ENCODE measurements at regions not wholly inside any gene's neighbourhood (a gene's known extent, or its start where the extent isn't known, plus 50 kb on each side); places are given as distances from the start of the nearest gene placed in this dataset.
A peak's percentile ranks its signal among the peaks of the same experiment; 100 is the strongest.
"Not testable (repeated sequence)": the region's sequence is repeated elsewhere in the genome, so short reads cannot be mapped to it uniquely, and the experiment has no call there.

- no peak for DNase-seq (ENCODE audit: low read depth in 1 of 2, low spot score in 1 of 2)
These were observed 159.6 kb upstream of the KLF3 start for GRCh38 chr4:38504396-38504715.

GRCh38 chr4:38509551-38509950 is 154.4 kb upstream of the KLF3 start:
- DNase-seq (ENCODE audit: low read depth in 1 of 2, low spot score in 1 of 2), result peak in 1 of 2 donors; percentile 29

- DNase-seq (ENCODE audit: low read depth in 1 of 2, low spot score in 1 of 2), result no peak
These were observed 153.8 kb upstream of the KLF3 start for GRCh38 chr4:38510201-38510600.

- DNase-seq (ENCODE audit: low read depth in 1 of 2, low spot score in 1 of 2), result no peak
These were observed 152.3 kb upstream of the KLF3 start for GRCh38 chr4:38511702-38512101.

- DNase-seq (ENCODE audit: low read depth in 1 of 2, low spot score in 1 of 2), result no peak
These were observed 151.2 kb upstream of the KLF3 start for GRCh38 chr4:38512840-38513239.

- no peak for DNase-seq (ENCODE audit: low read depth in 1 of 2, low spot score in 1 of 2)
These were observed 149.4 kb upstream of the KLF3 start for GRCh38 chr4:38514465-38515146.

GRCh38 chr4:38516190-38516589 is 147.8 kb upstream of the KLF3 start:
- DNase-seq (ENCODE audit: low read depth in 1 of 2, low spot score in 1 of 2), result no peak

- no peak for DNase-seq (ENCODE audit: low read depth in 1 of 2, low spot score in 1 of 2)
These were observed 144.3 kb upstream of the KLF3 start for GRCh38 chr4:38519666-38520065.

GRCh38 chr4:38523054-38523453 is 140.9 kb upstream of the KLF3 start:
- no peak for DNase-seq (ENCODE audit: low read depth in 1 of 2, low spot score in 1 of 2)

GRCh38 chr4:38523524-38524448 is 140.2 kb upstream of the KLF3 start:
- DNase-seq (ENCODE audit: low read depth in 1 of 2, low spot score in 1 of 2), result peak in 1 of 2 donors; percentile 40

- no peak for DNase-seq (ENCODE audit: low read depth in 1 of 2, low spot score in 1 of 2)
These were observed 137.6 kb upstream of the KLF3 start for GRCh38 chr4:38526412-38526811.

- peak; percentile 17 to 30 for DNase-seq (ENCODE audit: low read depth in 1 of 2, low spot score in 1 of 2)
These were observed 134.5 kb upstream of the KLF3 start for GRCh38 chr4:38529189-38530115.

GRCh38 chr4:38530486-38530885 is 133.5 kb upstream of the KLF3 start:
- DNase-seq (ENCODE audit: low read depth in 1 of 2, low spot score in 1 of 2), result no peak

GRCh38 chr4:38531141-38531727 is 132.8 kb upstream of the KLF3 start:
- DNase-seq (ENCODE audit: low read depth in 1 of 2, low spot score in 1 of 2), result no peak

- DNase-seq (ENCODE audit: low read depth in 1 of 2, low spot score in 1 of 2), result no peak
These were observed 131.0 kb upstream of the KLF3 start for GRCh38 chr4:38532908-38533499.

GRCh38 chr4:38534344-38535045 is 129.5 kb upstream of the KLF3 start:
- DNase-seq (ENCODE audit: low read depth in 1 of 2, low spot score in 1 of 2), result no peak

- DNase-seq (ENCODE audit: low read depth in 1 of 2, low spot score in 1 of 2), result not testable (repeated sequence)
These were observed 128.9 kb upstream of the KLF3 start for GRCh38 chr4:38535071-38535470.

GRCh38 chr4:38535717-38536116 is 128.3 kb upstream of the KLF3 start:
- no peak for DNase-seq (ENCODE audit: low read depth in 1 of 2, low spot score in 1 of 2)

GRCh38 chr4:38536716-38537115 is 127.3 kb upstream of the KLF3 start:
- DNase-seq (ENCODE audit: low read depth in 1 of 2, low spot score in 1 of 2), result no peak

GRCh38 chr4:38537666-38538065 is 126.3 kb upstream of the KLF3 start:
- DNase-seq (ENCODE audit: low read depth in 1 of 2, low spot score in 1 of 2), result no peak
